H9 (cell line): ENCODE measurements at regions not wholly inside any gene's neighbourhood (a gene's known extent, or its start where the extent isn't known, plus 50 kb on each side); places are given as distances from the start of the nearest gene placed in this dataset.

ENCODE experiments used
- DNase-seq: peaks from one replicate; pipeline ENCODE4 v3.0.0-alpha.2; 2017
- H2AFZ ChIP-seq: one replicate; pipeline ENCODE4 v1.6.1; 2013; ENCODE audit warnings: mild to moderate bottlenecking, low read length, control low read depth, moderate library complexity
- H2AK5ac ChIP-seq: 2 replicates; pipeline ENCODE4 v1.6.1; 2013; ENCODE audit warnings: low read length, control low read depth, mixed read lengths; ENCODE audit not compliant: insufficient read length
- H2BK120ac ChIP-seq: one replicate; pipeline ENCODE4 v1.6.1; 2013; ENCODE audit warnings: low read depth, mild to moderate bottlenecking, low read length, control low read depth, inconsistent platforms; ENCODE audit not compliant: poor library complexity, severe bottlenecking
- H2BK12ac ChIP-seq: 2 replicates; pipeline ENCODE4 v1.6.1; 2013; ENCODE audit warnings: low read length, control low read depth, mixed read lengths, low read depth; ENCODE audit not compliant: insufficient read length
- H2BK15ac ChIP-seq: 2 replicates; pipeline ENCODE4 v1.6.1; 2013; ENCODE audit warnings: low read depth, low read length, control low read depth
- H2BK20ac ChIP-seq: one replicate; pipeline ENCODE4 v1.6.1; 2013; ENCODE audit warnings: low read depth, mild to moderate bottlenecking, low read length, control low read depth, inconsistent platforms; ENCODE audit not compliant: poor library complexity, severe bottlenecking
- H2BK5ac ChIP-seq: 2 replicates; pipeline ENCODE4 v1.6.1; 2013; ENCODE audit warnings: low read length, control low read depth, mixed read lengths; ENCODE audit not compliant: insufficient read length
- H3K14ac ChIP-seq: 2 replicates; pipeline ENCODE4 v1.6.1; 2013; ENCODE audit warnings: low read length, control low read depth; ENCODE audit not compliant: insufficient read depth
- H3K18ac ChIP-seq: 2 replicates; pipeline ENCODE4 v1.6.1; 2013; ENCODE audit warnings: low read depth, mild to moderate bottlenecking, mixed read lengths, low read length, control low read depth; ENCODE audit not compliant: insufficient read length
- H3K23ac ChIP-seq: 2 replicates; pipeline ENCODE4 v1.6.1; 2013; ENCODE audit warnings: low read length, control low read depth, mixed read lengths, low read depth; ENCODE audit not compliant: insufficient read length
- H3K23me2 ChIP-seq: 2 replicates; pipeline ENCODE4 v1.6.1; 2013; ENCODE audit warnings: low read depth, mild to moderate bottlenecking, mixed read lengths, low read length, control low read depth; ENCODE audit not compliant: insufficient read length, poor library complexity, severe bottlenecking
- H3K27ac ChIP-seq: 2 replicates; pipeline ENCODE4 v1.5.1; 2013; ENCODE audit warnings: low read length, control low read depth, mixed read lengths, low read depth; ENCODE audit not compliant: insufficient read length
- H3K27me3 ChIP-seq: 2 replicates; pipeline ENCODE4 v1.6.1; 2013; ENCODE audit warnings: low read length, control low read depth, inconsistent platforms; ENCODE audit not compliant: insufficient read depth
- H3K4ac ChIP-seq: 2 replicates; pipeline ENCODE4 v1.6.1; 2013; ENCODE audit warnings: low read depth, mild to moderate bottlenecking, control low read depth, inconsistent platforms, low read length, moderate library complexity
- H3K4me1 ChIP-seq: 2 replicates; pipeline ENCODE4 v1.6.1; 2013; ENCODE audit warnings: low read length, control low read depth, inconsistent platforms; ENCODE audit not compliant: insufficient read depth
- H3K4me2 ChIP-seq: 2 replicates; pipeline ENCODE4 v1.6.1; 2013; ENCODE audit warnings: low read length, control low read depth, mixed read lengths; ENCODE audit not compliant: insufficient read length, insufficient read depth
- H3K56ac ChIP-seq: 2 replicates; pipeline ENCODE4 v1.6.1; 2013; ENCODE audit warnings: low read depth, mild to moderate bottlenecking, mixed read lengths, low read length, control low read depth; ENCODE audit not compliant: insufficient read length
- H3K79me1 ChIP-seq: 2 replicates; pipeline ENCODE4 v1.6.1; 2013; ENCODE audit warnings: low read depth, mild to moderate bottlenecking, moderate library complexity, low read length, control low read depth, inconsistent platforms; ENCODE audit not compliant: insufficient read depth, poor library complexity, severe bottlenecking
- H3K79me2 ChIP-seq: 2 replicates; pipeline ENCODE4 v1.6.1; 2013; ENCODE audit warnings: low read length, control low read depth, inconsistent platforms; ENCODE audit not compliant: insufficient read depth
- H3K9ac ChIP-seq: 2 replicates; pipeline ENCODE4 v1.6.1; 2013; ENCODE audit warnings: low read length, control low read depth, mixed read lengths; ENCODE audit not compliant: insufficient read length; ENCODE audit errors: extremely low read depth
- H3K9me3 ChIP-seq: one replicate; pipeline ENCODE4 v1.6.1; 2013; ENCODE audit warnings: low read depth, low read length, inconsistent platforms; ENCODE audit not compliant: control insufficient read depth
- H3T11ph ChIP-seq: one replicate; pipeline ENCODE4 v1.6.1; 2013; ENCODE audit warnings: mild to moderate bottlenecking, low read length, control low read depth, inconsistent platforms
- H4K20me1 ChIP-seq: one replicate; pipeline ENCODE4 v1.6.1; 2013; ENCODE audit not compliant: control insufficient read depth, insufficient read length, insufficient read depth
- H4K5ac ChIP-seq: 2 replicates; pipeline ENCODE4 v1.6.1; 2013; ENCODE audit warnings: low read depth, mild to moderate bottlenecking, mixed read lengths, low read length, control low read depth; ENCODE audit not compliant: insufficient read length
- H4K8ac ChIP-seq: replicated peaks from 2 replicates; pipeline ENCODE4 v1.6.1; 2013; ENCODE audit warnings: low read length, control low read depth, mixed read lengths, low read depth; ENCODE audit not compliant: insufficient read length
- H4K91ac ChIP-seq: 2 replicates; pipeline ENCODE4 v1.6.1; 2013; ENCODE audit warnings: low read depth, mild to moderate bottlenecking, moderate library complexity, mixed read lengths, low read length, control low read depth; ENCODE audit not compliant: insufficient read length
- H3K27ac Mint-ChIP-seq, 3 experiments: 2 replicates in 2 of 3; 3 replicates in 1 of 3; pipeline ENCODE4 v1.8.0; 2020 to 2021; ENCODE audit warnings: mixed read lengths in 3 of 3, mild to moderate bottlenecking in 1 of 3, moderate library complexity in 1 of 3
- H3K27me3 Mint-ChIP-seq: 2 replicates; pipeline ENCODE4 v1.8.0; 2021; ENCODE audit warnings: low read depth, mild to moderate bottlenecking, moderate library complexity, mixed read lengths
- H3K36me3 Mint-ChIP-seq, 3 experiments: 2 replicates in 2 of 3; 3 replicates in 1 of 3; pipeline ENCODE4 v1.8.0; 2020 to 2021; ENCODE audit warnings: low read depth in 3 of 3, mixed read lengths in 3 of 3; ENCODE audit not compliant: insufficient read depth in 1 of 3
- H3K4me1 Mint-ChIP-seq, 2 experiments: 2 replicates each; pipeline ENCODE4 v1.8.0; 2020; ENCODE audit warnings: mixed read lengths in 2 of 2
- H3K4me3 Mint-ChIP-seq, 2 experiments: 2 replicates in 1 of 2; 3 replicates in 1 of 2; pipeline ENCODE4 v1.8.0; 2020 to 2021; ENCODE audit warnings: mild to moderate bottlenecking in 2 of 2, mixed read lengths in 2 of 2, moderate library complexity in 1 of 2
- H3K9me3 Mint-ChIP-seq, 2 experiments: 2 replicates in 1 of 2; 3 replicates in 1 of 2; pipeline ENCODE4 v1.8.0; 2020; ENCODE audit warnings: mild to moderate bottlenecking in 2 of 2, mixed read lengths in 2 of 2, moderate library complexity in 1 of 2
- CTCF ChIP-seq: fragments of 200-600 bp; sonication (generic); conservative IDR thresholded peaks from 3 replicates; pipeline ENCODE4 v1.8.0; 2021; ENCODE audit warnings: antibody characterized with exemption, mild to moderate bottlenecking
- WGBS: extraction: QIAGEN DNeasy Blood & Tissue Kit; methylation state at CpG from one replicate; pipeline ENCODE4 v1.1.7; 2013; ENCODE audit warnings: missing lambda C conversion rate, low lambda C conversion rate, mixed read lengths; ENCODE audit not compliant: insufficient read length; ENCODE audit errors: extremely low coverage; 5-methylcytosine and 5-hydroxymethylcytosine counted together

DNA sequence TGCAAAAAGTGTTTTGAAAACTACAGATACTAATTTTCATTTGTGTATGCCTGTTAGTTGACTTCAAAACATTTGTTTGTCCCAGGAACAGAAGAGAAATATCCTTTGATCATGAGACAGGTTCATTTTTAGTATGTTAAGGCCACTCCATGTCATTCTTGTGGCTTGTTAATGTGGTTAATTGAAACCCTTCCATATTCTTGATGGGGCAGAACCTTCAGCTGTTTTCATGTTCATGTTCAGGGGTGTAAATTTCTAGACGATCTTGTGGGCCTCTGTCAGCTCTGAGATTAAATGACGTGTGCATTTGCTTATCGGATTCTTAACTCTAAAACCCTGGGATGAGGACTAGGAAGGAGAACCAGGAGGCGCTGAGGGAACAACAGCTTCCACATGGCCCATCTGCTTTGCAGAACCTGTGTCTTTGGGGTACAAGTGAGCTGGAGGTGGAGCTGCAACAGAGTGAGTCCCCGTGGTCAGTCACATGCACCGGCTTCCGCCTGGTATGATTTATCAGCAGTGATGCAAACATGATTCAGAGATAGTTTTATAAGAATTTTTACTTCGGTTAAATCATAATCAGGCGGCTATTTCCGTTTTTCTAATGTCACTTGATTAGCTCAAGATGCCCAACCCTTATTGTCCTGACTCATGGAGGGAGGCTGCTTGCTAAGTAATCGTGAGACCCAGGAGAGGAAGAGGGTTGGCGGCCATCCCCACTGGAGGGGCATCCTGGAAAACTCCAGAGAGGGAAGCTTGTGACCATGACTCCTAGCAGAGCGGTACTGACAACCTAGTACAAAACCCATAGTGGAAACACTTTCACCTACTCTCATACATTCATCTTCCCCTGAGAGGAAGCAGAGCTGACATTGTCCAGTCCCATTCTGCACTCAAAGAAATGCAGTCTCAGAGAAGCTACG lies 138.4 kb downstream of the C9orf152 start:
- H3K23ac ChIP-seq = no peak overlapping the region
- no peak overlapping the region for H2BK120ac ChIP-seq
- H3K23me2 ChIP-seq = no peaks in the 10 kb centered on the region
- DNase-seq = no peak
- H3K9ac ChIP-seq = no peak overlapping the region
- H3K36me3 Mint-ChIP-seq = peaks cover 0 to 2% (median 0%) of the 10 kb centered on the region in 3 experiments; a peak in 4 of 7 replicates
- H2BK15ac ChIP-seq = no peak overlapping the region
- no peak overlapping the region for H2BK5ac ChIP-seq
- no peak overlapping the region for H2BK12ac ChIP-seq
- H2AK5ac ChIP-seq = no peak overlapping the region
- H3K4me3 Mint-ChIP-seq = no peak overlapping the region
- H4K8ac ChIP-seq = no peak overlapping the region
- H3K4ac ChIP-seq = no peak overlapping the region
- H3K27ac ChIP-seq = no peak overlapping the region
- no peak for TF ChIP-seq CTCF
- no peaks in the 10 kb centered on the region for H3K27me3 Mint-ChIP-seq
- H3T11ph ChIP-seq = no peak overlapping the region
- H3K14ac ChIP-seq = no peak overlapping the region
- no peak overlapping the region for H3K4me2 ChIP-seq
- WGBS = no CpG with 5 or more reads among the region's 14 CpGs
- peaks cover 2% of the 10 kb centered on the region; the same call in 1 of the 2 replicates for H3K79me2 ChIP-seq
- no peak overlapping the region for H3K18ac ChIP-seq
- H4K5ac ChIP-seq = no peak overlapping the region
- peaks cover 8 to 10% of the 10 kb centered on the region in 2 experiments for H3K4me1 Mint-ChIP-seq
- H3K56ac ChIP-seq = no peak overlapping the region
- H3K27ac Mint-ChIP-seq = no peak overlapping the region
- H4K91ac ChIP-seq = no peak overlapping the region
- no peaks in the 10 kb centered on the region for H3K4me1 ChIP-seq
- H2BK20ac ChIP-seq = no peak overlapping the region
- H4K20me1 ChIP-seq = no peaks in the 10 kb centered on the region
- no peaks in the 10 kb centered on the region for H3K27me3 ChIP-seq
- no peaks in the 10 kb centered on the region for H3K79me1 ChIP-seq
- no peaks in the 10 kb centered on the region for H3K9me3 Mint-ChIP-seq
- H3K9me3 ChIP-seq = no peaks in the 10 kb centered on the region
- no peak overlapping the region for H2AFZ ChIP-seq
